HG03175 (cell line): ENCODE measurements at regions not wholly inside any gene's neighbourhood (a gene's known extent, or its start where the extent isn't known, plus 50 kb on each side); places are given as distances from the start of the nearest gene placed in this dataset.

Experiments used
- ATAC-seq: cut with Tn5 transposase; IDR thresholded peaks from one replicate; pipeline ENCODE4 v1.9.1; 2021; ENCODE audit warnings: mild to moderate bottlenecking, moderate library complexity; ENCODE audit not compliant: unreplicated experiment

DNA sequence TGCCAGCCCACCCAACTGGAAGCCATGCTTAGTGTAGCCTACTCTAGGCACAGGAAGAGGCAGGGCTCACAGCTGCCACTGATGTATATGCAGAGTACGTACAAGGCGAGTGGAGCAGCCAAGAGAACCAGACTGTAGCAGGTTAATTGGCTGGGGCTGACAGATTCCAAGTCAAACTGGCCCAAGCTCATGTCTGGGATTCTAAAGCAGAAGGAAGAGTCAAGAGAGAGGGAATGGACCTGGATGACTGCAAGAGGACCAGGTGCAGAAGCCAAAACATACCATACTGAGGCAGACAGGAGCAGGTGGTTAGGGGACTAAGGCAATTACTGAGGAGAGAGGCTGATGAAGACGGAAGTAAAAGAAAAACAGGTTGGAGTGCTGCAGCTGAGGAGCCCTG, 51.3 kb upstream of the LRRN2 start:
- ATAC-seq = no peak

DNA sequence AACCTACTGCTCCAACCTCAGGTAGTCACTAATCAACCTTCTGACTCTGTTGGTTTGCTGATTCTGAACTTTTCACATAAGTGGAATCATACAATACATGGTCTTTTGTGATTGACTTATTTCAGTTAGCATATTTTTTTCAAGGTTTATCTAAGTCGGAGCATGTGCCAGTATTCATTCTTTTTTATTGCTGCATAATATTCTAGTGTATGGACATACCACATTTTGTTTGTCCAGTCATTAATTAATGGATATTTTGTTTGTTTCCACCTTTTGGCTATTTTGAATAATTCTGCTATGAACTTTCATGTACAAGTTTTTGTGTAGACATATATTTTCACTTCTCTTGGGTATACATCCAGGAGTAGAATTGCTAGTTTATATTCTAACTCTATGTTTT, 53.0 kb upstream of the LRRN2 start:
- no peak for ATAC-seq

DNA sequence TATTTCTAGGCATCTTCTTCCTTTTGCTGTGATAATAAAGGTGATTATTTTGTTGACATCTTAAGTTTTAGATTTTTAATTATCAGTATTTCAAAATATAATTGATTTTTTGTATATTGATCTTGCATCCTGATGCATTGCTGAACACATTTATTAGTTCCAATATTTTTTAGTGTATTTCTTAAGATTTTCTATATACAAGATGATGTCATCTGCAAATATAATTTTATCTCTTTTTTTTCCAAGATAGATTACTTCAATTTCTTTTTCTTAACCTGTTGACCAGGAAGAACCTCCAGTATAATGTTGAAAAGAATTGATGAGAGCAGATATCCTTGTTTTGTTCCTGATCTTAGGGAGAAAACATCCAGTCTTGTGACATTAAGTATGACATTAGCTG, 54.8 kb upstream of the LRRN2 start:
- ATAC-seq = no peak

- no peak for ATAC-seq
Measured at GRCh38 chr1:204741440-204741839, 55.9 kb upstream of the LRRN2 start.

- ATAC-seq = no peak
Measured at GRCh38 chr1:204742676-204743251, 57.2 kb upstream of the LRRN2 start.

- no peak for ATAC-seq
Measured at GRCh38 chr1:204744107-204744779, 58.7 kb upstream of the LRRN2 start.

GRCh38 chr1:204746838-204747442, 61.4 kb upstream of the LRRN2 start:
- ATAC-seq = no peak

DNA sequence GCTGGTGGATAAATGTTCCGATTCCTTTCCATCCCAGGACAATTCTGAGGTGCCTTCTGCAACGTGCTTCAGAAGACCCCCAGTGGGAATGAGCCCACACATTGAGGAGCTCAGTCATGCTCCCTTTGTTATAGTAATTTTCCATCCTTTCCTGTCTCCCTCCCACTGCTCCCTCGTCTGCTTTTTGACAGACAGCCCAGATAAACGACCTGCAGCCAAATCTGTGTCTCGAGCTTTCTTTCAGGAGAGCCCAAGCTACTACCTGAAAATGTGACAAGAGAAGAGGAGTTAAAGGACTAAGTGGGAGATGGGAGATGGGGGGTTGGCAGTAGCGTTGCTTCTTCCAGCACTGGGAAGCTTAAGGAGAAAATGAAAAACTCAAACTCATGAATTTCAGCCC, 65.9 kb upstream of the LRRN2 start:
- no peak for ATAC-seq

DNA sequence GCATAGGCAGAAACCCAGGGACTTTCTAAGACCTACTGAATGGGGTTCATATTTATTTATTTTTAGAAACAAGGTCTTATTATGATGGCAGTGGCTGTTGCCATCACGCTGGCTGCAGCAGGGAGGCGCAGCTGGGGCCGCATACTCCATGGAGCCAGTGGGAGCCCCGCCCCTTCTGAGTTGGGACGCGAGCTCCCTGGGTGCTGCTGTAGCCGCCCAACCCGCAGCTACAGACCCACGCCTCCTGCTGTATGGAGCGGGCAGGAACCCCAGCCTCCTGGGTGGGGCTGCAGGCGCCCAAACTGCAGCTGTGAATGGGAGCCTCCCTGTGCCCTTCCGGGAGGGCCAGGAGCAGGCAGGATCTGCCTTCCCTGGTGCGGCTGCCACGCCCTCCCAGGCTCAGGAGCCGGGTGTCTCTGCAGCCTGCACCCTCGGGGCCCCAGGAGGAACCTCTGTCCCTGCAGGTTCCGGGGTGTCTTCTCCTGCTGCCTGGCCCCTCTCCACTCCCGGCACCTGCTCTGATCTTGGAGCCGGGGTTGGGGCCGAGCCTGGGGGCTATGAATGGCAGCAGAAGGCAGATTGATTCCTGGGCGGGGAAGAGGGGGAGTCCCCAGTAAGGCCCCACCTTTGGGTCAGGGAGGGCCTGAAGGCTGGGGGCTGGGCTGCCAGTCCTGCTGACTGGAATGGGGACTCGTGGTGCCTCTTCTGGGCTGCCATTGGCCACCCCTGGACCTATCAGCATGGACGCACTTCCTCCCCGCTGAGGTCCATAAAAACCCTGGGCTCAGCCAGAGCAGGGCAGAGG, 66.5 kb upstream of the LRRN2 start:
- ATAC-seq = no peak

DNA sequence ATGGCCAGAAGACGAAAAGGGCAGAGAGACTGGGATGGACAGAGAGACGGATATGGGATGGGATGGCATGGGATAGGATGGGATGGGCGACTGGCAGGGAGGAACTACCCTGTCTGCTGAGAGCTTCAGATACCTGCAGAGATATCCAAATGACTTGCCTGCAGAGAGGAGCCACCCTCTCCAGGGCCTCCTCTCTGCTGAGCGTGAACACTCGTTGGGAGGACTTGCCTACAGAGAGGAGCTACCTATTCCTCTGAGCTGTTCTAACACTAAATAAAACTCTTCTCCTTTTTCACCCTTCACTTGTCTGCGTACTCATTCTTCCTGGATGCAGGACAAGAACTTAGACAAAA, 67.1 kb upstream of the LRRN2 start:
- no peak for ATAC-seq

- ATAC-seq = no peak
Measured at GRCh38 chr1:204754821-204755220, 69.3 kb upstream of the LRRN2 start.

GRCh38 chr1:204756349-204756748, 70.8 kb upstream of the LRRN2 start:
- no peak for ATAC-seq

DNA sequence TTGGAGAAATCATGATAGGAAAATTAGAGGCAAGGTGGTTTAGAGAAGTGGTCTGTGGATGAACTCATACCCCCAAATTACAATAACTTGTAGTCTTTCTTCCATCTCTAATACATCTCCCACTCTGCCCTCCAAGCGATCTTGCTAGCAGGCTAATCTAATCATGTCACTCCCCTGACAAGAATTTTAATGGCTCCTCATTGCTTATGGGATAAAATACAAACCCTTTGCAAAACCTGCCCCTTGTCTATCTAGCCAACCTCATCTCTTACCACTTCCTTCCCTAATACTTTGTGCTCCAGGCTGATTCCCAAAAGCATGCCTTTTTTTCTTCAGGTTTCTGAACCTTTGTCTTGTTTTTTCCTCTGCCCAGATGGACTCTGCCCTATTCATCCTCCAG, 71.3 kb upstream of the LRRN2 start:
- no peak for ATAC-seq

- ATAC-seq = no peak
Measured at GRCh38 chr1:204758601-204759000, 73.1 kb upstream of the LRRN2 start.

DNA sequence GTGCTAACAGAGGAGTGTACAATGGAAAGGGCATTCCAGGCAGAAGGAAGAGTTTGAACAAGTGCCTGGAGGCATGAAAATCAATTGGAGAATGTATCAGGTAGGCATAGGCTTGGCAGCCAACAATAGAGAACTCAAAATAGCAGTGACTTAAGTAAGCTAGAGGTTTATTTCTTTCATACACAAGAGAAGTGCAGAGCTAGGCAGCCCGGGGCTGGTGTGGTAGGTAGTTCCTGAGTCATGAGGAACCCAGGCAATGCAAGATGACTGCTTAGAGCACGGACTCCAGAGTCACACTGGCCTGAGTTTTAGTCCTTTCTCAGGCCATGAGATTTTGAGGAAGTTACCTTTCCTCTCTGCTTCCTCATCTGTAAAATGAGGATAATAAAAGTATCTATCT, 74.8 kb upstream of the LRRN2 start:
- no peak for ATAC-seq

- ATAC-seq = no peak
Measured at GRCh38 chr1:204760757-204761156, 75.2 kb upstream of the LRRN2 start.

DNA sequence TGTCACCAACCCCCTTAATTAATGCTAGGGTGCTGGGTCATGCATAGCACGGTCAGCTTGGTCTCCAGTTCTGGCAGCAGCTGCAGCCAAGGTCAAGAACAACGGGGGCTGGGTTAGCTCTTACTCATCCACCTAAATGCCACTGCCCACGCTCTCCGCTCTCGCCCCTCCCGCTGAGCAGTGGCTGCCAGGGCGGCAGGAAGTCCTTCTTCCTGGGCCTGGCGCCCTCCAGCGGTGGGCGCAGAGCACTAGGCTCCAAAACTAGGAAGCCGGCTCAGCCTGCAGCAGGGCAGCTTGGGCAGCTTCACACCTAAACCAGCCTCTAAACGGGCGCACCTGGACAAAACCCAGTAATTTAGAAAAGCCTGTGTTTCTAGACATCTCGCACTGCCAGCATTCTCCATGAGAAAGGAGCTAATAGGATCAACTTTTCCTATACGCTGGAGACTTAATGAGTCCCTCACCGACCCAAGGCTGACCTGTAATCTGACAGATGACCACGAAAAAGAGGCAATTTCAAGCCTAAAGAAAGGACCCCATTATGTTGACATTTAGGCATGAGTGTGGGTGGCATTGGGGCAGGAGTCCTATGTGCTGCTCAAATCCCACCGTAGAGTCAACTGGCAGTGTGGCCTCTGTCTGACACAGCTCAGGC, 78.4 kb upstream of the LRRN2 start:
- peak; percentile 56 for ATAC-seq

DNA sequence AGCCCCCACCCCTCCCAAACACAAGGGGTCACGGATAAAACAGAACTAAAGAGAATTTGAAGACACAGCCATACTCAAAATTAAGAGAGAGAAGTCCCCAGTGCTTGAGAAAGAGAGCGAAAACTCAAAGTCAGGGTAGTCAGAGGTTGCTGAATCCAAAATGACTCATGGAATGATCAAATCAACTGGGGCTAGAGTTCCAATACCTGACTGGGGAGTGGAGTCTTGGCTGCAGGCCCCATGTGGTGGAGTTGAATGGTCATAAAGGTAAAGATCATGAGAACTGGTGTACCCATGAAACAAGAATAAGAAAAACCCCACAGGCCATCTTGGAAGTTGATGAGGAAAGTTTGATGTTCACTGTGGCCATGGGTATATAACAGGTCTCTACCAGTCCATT, 84.5 kb upstream of the LRRN2 start:
- no peak for ATAC-seq

- ATAC-seq = no peak
Measured at GRCh38 chr1:204771358-204771757, 85.8 kb upstream of the LRRN2 start.

- no peak for ATAC-seq
Measured at GRCh38 chr1:204773246-204773645, 87.7 kb upstream of the LRRN2 start.

DNA sequence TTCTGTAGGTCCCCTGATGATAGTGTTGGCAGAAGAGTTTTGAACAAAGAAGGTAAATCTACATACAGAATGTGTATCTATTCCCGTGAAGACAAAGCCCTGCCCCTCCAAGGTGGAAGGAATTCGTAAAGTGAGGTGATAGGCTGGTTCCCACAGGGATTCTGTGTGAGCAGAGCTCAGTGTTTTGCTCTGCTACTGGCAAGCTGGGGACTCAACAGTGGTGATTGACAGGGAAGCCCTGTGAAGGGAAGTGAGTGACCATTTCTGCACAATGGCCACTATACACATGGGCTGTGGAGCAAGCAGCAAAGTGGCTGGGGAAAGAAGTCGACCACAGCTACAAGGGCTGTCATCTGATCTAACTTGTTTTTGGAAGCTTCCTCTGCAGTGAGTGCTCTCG, 90.0 kb upstream of the LRRN2 start:
- ATAC-seq = no peak
